ENCODE measurements at regions not wholly inside any gene's neighbourhood (a gene's known extent, or its start where the extent isn't known, plus 50 kb on each side); places are given as distances from the start of the nearest gene placed in this dataset.

DNA sequence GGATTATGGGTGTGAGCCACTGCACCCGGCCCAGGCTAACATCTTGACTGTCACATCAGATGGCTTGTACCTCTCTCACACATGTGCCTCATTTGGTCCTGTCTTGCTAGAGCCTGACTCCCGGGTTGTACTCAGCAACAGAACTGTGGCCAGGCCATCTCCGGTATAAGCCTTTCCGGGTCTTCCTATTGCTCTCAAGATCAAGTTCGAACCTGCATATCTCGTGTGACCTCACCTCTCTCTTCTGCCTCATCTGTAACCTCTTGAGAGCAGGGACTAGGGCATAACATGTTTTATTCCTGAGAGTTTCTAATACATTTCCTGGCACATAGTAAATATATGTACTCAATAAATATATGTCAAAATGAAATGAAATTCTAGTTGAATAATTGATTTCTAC lies 114.0 kb downstream of the ACAA2 start:
- no peak for TF ChIP-seq CTCF (conservative IDR thresholded peaks at IDR 0.05)
- no peak for TF ChIP-seq ZFX (IDR thresholded peaks at IDR 0.05)

All from C4-2B (cell line).